ENCODE measurements at regions not wholly inside any gene's neighbourhood (a gene's known extent, or its start where the extent isn't known, plus 50 kb on each side); places are given as distances from the start of the nearest gene placed in this dataset.

GRCh38 chr2:5403392-5403791 is 288.8 kb upstream of the SOX11 start:
- in situ Hi-C loops (cut with HindIII; ENCODE audit: low pct_unique_long_range_greater_than_20kb, low sequenced_read_pairs), result no loop called here
- no peak for DNase-seq (ENCODE audit: low read depth)

DNA sequence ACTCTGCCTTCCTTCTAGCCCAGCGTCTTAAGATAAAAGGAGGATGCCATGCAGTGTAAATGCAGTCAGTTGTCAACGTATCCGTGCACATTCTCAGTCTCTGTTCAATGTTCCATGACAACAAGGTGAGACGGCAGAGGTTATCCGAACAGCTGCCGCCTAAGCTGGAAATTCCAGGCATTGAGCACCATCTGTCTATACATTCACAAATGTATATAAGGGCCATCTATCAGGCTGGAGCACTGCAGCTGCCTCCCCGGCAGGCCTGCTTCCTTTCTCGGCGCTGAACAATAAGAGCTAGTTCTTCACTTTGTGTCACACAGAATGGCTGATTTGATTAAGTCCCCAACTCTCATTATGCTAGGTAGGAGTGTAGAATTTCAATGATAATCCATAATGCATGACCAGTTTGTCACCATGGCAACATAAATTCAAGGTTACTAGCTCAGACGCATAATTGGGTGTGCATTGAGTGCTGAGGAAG is 282.2 kb upstream of the SOX11 start:
- in situ Hi-C loops (cut with HindIII; ENCODE audit: low pct_unique_long_range_greater_than_20kb, low sequenced_read_pairs), result no loop called here
- DNase-seq (ENCODE audit: low read depth), result no peak

DNA sequence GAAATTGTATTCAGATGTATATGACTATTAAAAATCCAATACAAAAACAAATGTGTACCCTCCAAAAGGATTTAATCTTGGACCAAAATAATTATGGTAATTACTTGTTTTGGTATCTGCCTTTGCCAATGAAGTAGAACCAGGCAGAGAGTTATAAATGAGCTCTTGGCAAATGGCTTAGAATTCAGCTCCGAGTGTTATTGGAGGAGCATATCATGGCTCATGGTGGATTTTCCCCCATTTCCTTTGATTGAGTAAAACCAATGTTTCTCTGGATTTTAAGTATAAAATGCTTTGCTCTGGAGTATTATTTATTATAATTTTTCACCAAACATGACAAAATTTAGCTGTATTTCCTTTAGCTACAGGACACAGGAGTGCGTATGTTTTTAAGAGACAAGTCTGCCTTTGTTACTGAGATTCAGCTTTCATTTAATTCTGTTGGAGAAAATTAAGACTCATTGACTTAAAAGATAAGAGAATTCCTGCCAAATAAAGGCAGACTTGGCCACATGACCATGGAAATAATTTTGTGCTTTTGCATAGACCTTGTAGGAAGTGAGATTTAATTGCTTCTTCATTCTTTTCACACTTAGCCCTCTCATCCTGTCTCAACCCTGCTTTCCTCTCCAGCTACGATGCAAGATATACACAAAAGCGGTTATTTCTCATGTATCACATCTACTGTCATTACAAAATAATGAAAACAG is 281.0 kb upstream of the SOX11 start:
- no peak for DNase-seq (ENCODE audit: low read depth)
- in situ Hi-C loops (cut with HindIII; ENCODE audit: low pct_unique_long_range_greater_than_20kb, low sequenced_read_pairs), result no loop called here

GRCh38 chr2:5412001-5412400 is 280.2 kb upstream of the SOX11 start:
- no peak for DNase-seq (ENCODE audit: low read depth)
- in situ Hi-C loops (cut with HindIII; ENCODE audit: low pct_unique_long_range_greater_than_20kb, low sequenced_read_pairs), result no loop called here

DNA sequence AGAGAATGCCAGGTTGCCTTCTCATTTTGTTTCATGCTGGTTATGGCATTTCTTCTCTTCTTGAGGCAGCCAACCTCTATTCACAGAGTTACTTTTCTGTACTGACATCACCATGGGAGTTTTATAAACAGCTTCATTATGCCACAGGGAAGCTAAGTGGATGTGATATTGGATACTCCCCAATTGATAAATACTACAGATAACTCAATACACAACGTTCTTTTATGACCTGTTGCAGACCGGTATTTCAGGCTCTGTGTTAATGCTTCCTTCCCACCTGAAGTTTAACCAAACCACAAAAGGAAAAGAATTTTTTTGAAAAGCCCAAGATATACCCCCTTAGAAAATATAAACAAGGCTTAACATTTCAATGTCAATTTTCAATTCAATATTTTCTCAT is 258.3 kb upstream of the SOX11 start:
- no peak for DNase-seq (ENCODE audit: low read depth)
- in situ Hi-C loops (cut with HindIII; ENCODE audit: low pct_unique_long_range_greater_than_20kb, low sequenced_read_pairs), result no loop called here

- in situ Hi-C loops (cut with HindIII; ENCODE audit: low pct_unique_long_range_greater_than_20kb, low sequenced_read_pairs), result no loop called here
- no peak for DNase-seq (ENCODE audit: low read depth)
These were observed 254.8 kb upstream of the SOX11 start for GRCh38 chr2:5437375-5437774.

- no peak for DNase-seq (ENCODE audit: low read depth)
- in situ Hi-C loops (cut with HindIII; ENCODE audit: low pct_unique_long_range_greater_than_20kb, low sequenced_read_pairs), result no loop called here
These were observed 252.0 kb upstream of the SOX11 start for GRCh38 chr2:5440174-5440573.

DNA sequence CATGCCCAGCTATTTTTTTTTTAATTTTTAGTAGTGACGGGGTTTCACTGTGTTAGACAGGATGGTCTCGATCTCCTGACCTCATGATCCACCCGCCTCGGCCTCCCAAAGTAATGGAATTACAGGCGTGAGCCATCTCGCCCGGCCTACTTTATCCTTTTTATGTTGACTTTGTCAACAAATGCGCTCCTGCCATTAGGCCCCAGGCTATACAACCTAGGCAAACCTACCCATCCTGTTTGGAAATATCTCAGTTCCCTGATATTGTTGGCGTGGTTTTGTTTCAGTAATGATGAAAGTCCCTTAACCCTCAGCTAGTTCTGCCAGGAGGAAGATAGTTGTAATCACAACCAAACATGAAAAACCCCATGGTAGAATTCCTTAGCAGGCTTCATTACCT is 249.4 kb upstream of the SOX11 start:
- no peak for DNase-seq (ENCODE audit: low read depth)
- in situ Hi-C loops (cut with HindIII; ENCODE audit: low pct_unique_long_range_greater_than_20kb, low sequenced_read_pairs), result no loop called here

DNA sequence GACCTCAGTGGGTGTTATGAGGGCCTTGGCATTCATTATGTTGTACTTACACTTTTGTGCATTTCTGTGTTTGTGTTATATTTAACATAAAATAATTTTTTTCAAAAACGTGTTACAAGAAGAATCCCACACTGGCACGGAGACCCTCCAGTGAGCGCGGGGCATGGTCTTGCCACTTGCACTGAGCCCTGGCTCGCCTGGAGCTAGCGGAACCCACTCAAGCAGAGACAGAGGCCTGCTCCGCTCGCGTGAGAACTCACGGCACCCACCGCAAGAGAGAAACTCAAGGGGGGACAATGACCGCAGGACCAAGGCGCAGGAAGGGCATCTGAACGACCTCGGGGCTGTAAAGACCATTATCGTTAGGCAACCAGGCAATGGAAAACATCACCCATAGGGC is 248.0 kb upstream of the SOX11 start:
- DNase-seq (ENCODE audit: low read depth), result no peak

GRCh38 chr2:5444854-5445253 is 247.3 kb upstream of the SOX11 start:
- DNase-seq (ENCODE audit: low read depth), result no peak
- in situ Hi-C loops (cut with HindIII; ENCODE audit: low pct_unique_long_range_greater_than_20kb, low sequenced_read_pairs), result no loop called here

More for the DNA sequence above, 248.0 kb upstream of the SOX11 start:
- in situ Hi-C loops (cut with HindIII; ENCODE audit: low pct_unique_long_range_greater_than_20kb, low sequenced_read_pairs), result no loop called here

- no peak for DNase-seq (ENCODE audit: low read depth)
- in situ Hi-C loops (cut with HindIII; ENCODE audit: low pct_unique_long_range_greater_than_20kb, low sequenced_read_pairs), result no loop called here
These were observed 242.3 kb upstream of the SOX11 start for GRCh38 chr2:5449867-5450266.

DNA sequence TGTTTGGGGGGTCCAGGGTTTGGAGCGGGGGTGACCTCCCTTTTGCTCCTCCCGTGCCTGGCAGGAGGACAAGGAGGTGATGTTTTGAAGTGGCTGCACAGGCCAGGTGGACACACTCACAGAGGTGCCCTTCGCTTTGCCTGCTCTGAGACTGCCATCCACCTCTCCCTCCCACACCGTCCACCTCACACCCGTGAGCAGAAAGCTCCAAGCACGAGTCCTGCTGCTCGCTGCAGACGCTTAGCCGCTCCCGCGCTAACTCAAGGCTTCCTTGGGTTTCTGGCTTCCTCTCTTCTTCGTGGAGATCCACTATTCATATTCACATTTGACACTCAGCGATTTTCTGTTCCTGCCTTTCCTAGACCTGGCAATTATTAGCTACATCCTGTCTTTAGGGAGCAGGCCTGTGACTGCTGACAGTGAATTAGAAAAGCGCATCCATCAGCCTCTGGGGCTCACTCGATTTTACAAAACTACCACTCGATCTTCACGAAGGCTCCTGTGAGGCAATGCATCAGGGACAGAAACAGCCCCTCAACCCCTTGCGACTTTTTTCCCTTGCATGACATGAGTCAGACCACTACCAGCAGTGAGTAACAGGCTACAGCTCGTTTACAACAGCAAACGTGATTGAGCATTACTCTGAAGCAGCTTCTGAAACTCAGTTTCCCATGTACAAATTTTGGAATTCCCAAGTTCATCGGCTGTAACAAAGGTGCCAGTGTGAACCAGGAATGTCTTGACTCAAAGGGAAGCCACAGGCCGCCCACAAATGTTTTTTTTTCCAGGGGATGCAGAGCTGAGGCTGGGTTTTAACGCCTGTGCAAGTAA is 238.7 kb upstream of the SOX11 start:
- DNase-seq (ENCODE audit: low read depth), result peak; percentile 64
- in situ Hi-C loops (cut with HindIII; ENCODE audit: low pct_unique_long_range_greater_than_20kb, low sequenced_read_pairs), result no loop called here

- in situ Hi-C loops (cut with HindIII; ENCODE audit: low pct_unique_long_range_greater_than_20kb, low sequenced_read_pairs), result no loop called here
- no peak for DNase-seq (ENCODE audit: low read depth)
These were observed 238.2 kb upstream of the SOX11 start for GRCh38 chr2:5454051-5454390.

- in situ Hi-C loops (cut with HindIII; ENCODE audit: low pct_unique_long_range_greater_than_20kb, low sequenced_read_pairs), result no loop called here
- no peak for DNase-seq (ENCODE audit: low read depth)
These were observed 233.1 kb upstream of the SOX11 start for GRCh38 chr2:5459041-5459440.

DNA sequence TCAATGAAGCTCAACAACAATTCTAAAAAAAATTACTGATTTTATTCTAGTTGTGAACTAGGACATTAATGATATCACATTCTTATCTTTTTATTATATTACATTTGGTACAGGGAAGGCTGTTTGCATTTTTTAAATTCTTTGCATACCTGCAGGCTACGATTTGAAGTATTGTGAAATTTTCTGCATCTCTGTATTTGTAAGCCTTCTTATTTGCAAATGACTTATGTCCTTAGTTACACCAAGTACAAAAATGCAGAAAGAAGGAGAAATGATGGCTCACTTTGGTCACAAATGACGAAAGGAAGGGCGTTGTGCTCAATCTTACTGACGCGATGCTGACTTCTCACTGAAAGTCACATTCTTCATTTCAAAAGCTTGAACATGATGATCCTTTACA is 227.5 kb upstream of the SOX11 start:
- in situ Hi-C loops (cut with HindIII; ENCODE audit: low pct_unique_long_range_greater_than_20kb, low sequenced_read_pairs), result no loop called here
- DNase-seq (ENCODE audit: low read depth), result no peak

DNA sequence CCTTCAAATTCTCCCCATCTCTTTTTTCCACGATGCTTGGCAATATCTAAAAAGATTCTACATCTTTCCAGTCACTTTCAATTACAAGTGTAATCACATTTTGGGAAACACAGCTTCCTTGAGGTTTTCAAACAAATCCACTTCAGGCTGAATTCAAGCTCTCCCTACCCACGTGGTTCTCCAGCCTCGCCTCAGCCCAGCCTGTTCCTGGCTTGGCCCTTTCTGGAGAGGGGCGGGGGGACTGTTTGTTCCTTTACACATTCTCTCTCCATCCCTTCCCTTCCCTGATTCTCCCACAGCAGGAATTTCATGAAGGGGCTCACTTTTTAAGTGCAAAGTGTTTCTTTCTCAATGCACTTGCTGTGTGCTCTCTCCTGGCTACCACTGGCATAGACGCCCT is 226.3 kb upstream of the SOX11 start:
- no peak for DNase-seq (ENCODE audit: low read depth)
- in situ Hi-C loops (cut with HindIII; ENCODE audit: low pct_unique_long_range_greater_than_20kb, low sequenced_read_pairs), result no loop called here

- no peak for DNase-seq (ENCODE audit: low read depth)
- in situ Hi-C loops (cut with HindIII; ENCODE audit: low pct_unique_long_range_greater_than_20kb, low sequenced_read_pairs), result no loop called here
These were observed 224.8 kb upstream of the SOX11 start for GRCh38 chr2:5467178-5467905.

- DNase-seq (ENCODE audit: low read depth), result no peak
These were observed 219.5 kb upstream of the SOX11 start for GRCh38 chr2:5472673-5473072.

DNA sequence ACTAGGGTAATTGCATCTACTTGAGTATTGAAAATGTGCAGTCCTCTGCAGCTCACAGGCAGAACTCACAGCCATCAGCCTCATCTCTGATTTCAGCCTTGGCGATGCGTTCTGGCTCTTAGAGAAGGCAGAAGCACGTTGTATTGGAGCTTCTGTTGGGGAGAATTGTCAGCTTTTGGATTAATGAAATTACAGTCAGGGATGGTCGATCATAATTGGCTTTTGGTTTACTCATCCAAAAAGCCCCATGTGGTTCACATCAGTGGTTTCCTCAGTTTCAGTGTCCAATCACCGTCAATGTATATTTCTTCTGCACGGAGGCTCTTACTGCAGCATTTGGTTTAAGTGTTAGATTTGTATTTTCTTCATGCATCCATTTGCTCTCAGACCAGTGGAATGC is 218.5 kb upstream of the SOX11 start:
- in situ Hi-C loops (cut with HindIII; ENCODE audit: low pct_unique_long_range_greater_than_20kb, low sequenced_read_pairs), result no loop called here
- no peak for DNase-seq (ENCODE audit: low read depth)

More at GRCh38 chr2:5472673-5473072, 219.5 kb upstream of the SOX11 start:
- in situ Hi-C loops (cut with HindIII; ENCODE audit: low pct_unique_long_range_greater_than_20kb, low sequenced_read_pairs), result no loop called here

Data from Caki2 (cell line).